ENCODE measurements at regions not wholly inside any gene's neighbourhood (a gene's known extent, or its start where the extent isn't known, plus 50 kb on each side); places are given as distances from the start of the nearest gene placed in this dataset.
"Not testable (repeated sequence)": the region's sequence is repeated elsewhere in the genome, so short reads cannot be mapped to it uniquely, and the experiment has no call there.

DNA sequence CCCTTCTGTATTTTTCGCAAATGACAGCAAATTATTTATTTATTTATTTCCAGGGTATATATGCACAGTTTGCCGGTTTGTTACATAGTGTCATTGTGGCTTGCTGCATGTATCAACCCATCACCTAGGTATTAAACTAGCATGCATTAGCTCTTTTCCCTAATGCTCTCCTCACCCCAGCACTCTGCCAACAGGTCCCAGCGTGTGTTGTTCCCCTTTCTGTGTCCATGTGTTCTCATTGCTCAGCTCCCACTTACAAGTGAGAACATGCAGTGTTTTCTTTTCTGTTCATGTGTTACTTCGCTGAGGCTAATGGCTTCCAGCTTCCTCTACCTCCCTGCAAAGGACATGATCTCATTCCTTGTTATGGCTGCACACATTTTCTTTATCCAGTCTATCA is 592.3 kb downstream of the TRIB2 start:
- no peak for TF ChIP-seq CTCF (IDR thresholded peaks at IDR 0.05)
- DNase-seq (no peak), ATAC-seq (no peak)
- CTCF ChIA-PET = no interaction called here
- Mint-ChIP-seq H3K27ac (no peak overlapping the region), H3K4me1 (ENCODE audit: low read depth) (no peaks in the 10 kb centered on the region), H3K9me3 (peaks cover 6% of the 10 kb centered on the region), H3K36me3 (ENCODE audit: low read depth) (no peaks in the 10 kb centered on the region), H3K27me3 (no peaks in the 10 kb centered on the region), H3K4me3 (no peak overlapping the region)
- intact Hi-C loops (cut with micrococcal nuclease) = no loop called here
- POLR2A ChIA-PET = no interaction called here

GRCh38 chr2:13332060-13332459 is 615.3 kb downstream of the TRIB2 start:
- ChIA-PET CTCF (no interaction called here), POLR2A (no interaction called here)
- TF ChIP-seq CTCF (IDR thresholded peaks at IDR 0.05) = no peak
- H3K27me3 Mint-ChIP-seq = no peaks in the 10 kb centered on the region
- ATAC-seq (no peak), DNase-seq (no peak)
- intact Hi-C loops (cut with micrococcal nuclease) = no loop called here
- no peak overlapping the region for H3K4me3 Mint-ChIP-seq
- no peak overlapping the region for H3K27ac Mint-ChIP-seq
- H3K36me3 Mint-ChIP-seq (ENCODE audit: low read depth) = no peaks in the 10 kb centered on the region
- peaks cover 3% of the 10 kb centered on the region for H3K9me3 Mint-ChIP-seq
- no peaks in the 10 kb centered on the region for H3K4me1 Mint-ChIP-seq (ENCODE audit: low read depth)

GRCh38 chr2:13334071-13334470 is 617.3 kb downstream of the TRIB2 start:
- H3K4me1 Mint-ChIP-seq (ENCODE audit: low read depth); H3K27me3 Mint-ChIP-seq; H3K27ac Mint-ChIP-seq; DNase-seq; intact Hi-C loops (cut with micrococcal nuclease); H3K4me3 Mint-ChIP-seq; POLR2A ChIA-PET; ATAC-seq; CTCF ChIA-PET; H3K9me3 Mint-ChIP-seq; H3K36me3 Mint-ChIP-seq (ENCODE audit: low read depth): not testable (repeated sequence)

DNA sequence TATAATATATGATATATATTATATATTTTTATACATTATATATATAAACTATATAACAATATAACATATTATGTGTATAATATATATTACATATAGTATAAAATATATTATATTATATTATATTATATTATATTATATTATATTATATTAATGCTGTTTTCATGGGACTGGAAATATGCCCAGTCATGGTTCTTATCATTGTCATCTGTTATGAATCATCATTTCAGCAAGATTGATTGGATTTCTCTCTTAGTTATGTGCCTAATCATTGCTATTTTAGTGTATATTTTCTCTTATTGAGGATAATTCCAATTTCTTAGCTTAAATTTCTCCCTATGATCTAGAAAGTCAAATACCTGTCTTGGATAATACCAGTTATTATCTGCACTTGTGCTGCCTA is 617.8 kb downstream of the TRIB2 start:
- Mint-ChIP-seq H3K36me3 (ENCODE audit: low read depth) (no peaks in the 10 kb centered on the region), H3K27me3 (no peaks in the 10 kb centered on the region), H3K4me3 (no peak overlapping the region), H3K4me1 (ENCODE audit: low read depth) (no peaks in the 10 kb centered on the region), H3K27ac (no peak overlapping the region), H3K9me3 (peaks cover 4% of the 10 kb centered on the region)
- intact Hi-C loops (cut with micrococcal nuclease) = no loop called here
- CTCF ChIA-PET = no interaction called here
- DNase-seq (no peak), ATAC-seq (no peak)
- POLR2A ChIA-PET = no interaction called here
- TF ChIP-seq CTCF (IDR thresholded peaks at IDR 0.05) = no peak

DNA sequence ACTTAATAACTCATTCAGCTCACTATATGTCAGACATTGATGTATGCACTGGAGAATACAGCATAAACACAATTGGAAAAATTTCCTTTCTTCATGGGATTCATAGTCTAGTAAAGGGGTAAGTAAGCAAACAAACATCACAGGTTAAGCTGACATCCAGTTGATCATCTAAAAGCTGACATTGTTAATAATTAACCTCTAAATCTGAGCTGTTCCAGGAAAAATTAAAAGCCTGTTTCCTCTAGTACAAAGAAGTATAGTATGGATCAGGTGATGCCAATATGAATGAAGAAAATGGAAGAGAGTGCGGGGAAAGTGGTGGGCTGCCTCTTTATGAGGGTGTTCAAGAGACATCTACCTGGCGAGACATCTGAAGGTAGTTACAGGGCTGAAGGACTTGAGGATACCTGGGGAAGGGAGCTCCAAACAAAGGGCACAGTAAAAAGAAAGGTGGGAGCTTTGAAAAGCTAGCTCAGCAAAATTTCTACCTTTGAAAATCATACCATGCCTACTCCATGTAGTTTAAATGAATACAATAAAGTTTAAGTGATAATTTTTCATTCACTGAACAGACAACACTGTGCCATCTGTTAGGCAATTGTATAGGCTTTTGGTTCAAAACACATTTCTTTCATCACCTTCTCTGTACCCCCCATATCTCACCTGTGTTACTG is 619.3 kb downstream of the TRIB2 start:
- peaks cover 4% of the 10 kb centered on the region for H3K9me3 Mint-ChIP-seq
- DNase-seq = no peak
- POLR2A ChIA-PET = no interaction called here
- H3K4me1 Mint-ChIP-seq (ENCODE audit: low read depth) = no peaks in the 10 kb centered on the region
- H3K27ac Mint-ChIP-seq = no peak overlapping the region
- TF ChIP-seq CTCF (IDR thresholded peaks at IDR 0.05) = no peak
- H3K36me3 Mint-ChIP-seq (ENCODE audit: low read depth) = no peaks in the 10 kb centered on the region
- CTCF ChIA-PET = no interaction called here
- no peaks in the 10 kb centered on the region for H3K27me3 Mint-ChIP-seq
- H3K4me3 Mint-ChIP-seq = no peak overlapping the region
- no peak for ATAC-seq
- intact Hi-C loops (cut with micrococcal nuclease) = no loop called here

- no peak for DNase-seq
- Mint-ChIP-seq H3K4me1 (ENCODE audit: low read depth) (no peaks in the 10 kb centered on the region), H3K36me3 (ENCODE audit: low read depth) (no peaks in the 10 kb centered on the region), H3K4me3 (no peak overlapping the region), H3K9me3 (peaks cover 7% of the 10 kb centered on the region), H3K27me3 (no peaks in the 10 kb centered on the region), H3K27ac (no peak overlapping the region)
- ATAC-seq = no peak
- CTCF ChIA-PET = no interaction called here
- POLR2A ChIA-PET = no interaction called here
- intact Hi-C loops (cut with micrococcal nuclease) = no loop called here
- no peak for TF ChIP-seq CTCF (IDR thresholded peaks at IDR 0.05)
Measured at GRCh38 chr2:13351068-13351467, 634.3 kb downstream of the TRIB2 start.

Measured in activated CD8-positive, alpha-beta T cell treated with anti-CD3 and anti-CD28 coated beads for 36 hours (primary cell).